ENCODE measurements at regions not wholly inside any gene's neighbourhood (a gene's known extent, or its start where the extent isn't known, plus 50 kb on each side); places are given as distances from the start of the nearest gene placed in this dataset.
"Not testable (repeated sequence)": the region's sequence is repeated elsewhere in the genome, so short reads cannot be mapped to it uniquely, and the experiment has no call there.

DNA sequence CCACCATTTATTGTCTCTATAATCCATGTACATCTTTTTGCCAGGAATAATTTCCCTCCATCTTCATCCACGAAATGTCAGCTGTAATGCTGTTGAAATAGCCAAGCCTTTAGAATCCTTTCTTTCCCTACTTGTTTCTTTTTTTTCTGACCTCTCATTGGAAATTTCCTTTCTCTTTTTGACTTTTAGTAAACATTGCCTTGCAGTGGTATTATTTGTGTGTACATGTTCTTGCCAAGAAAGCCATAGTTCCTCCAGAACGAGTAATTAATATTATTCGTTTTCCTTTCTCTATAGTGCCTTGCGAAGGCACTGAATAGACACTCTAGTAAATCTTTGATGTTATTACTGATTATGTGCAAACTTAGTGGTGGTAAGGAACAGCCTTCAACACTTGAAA is 282.2 kb downstream of the GJA1 start:
- Histone ChIP-seq H3K4me1 (ENCODE audit: control insufficient read depth, insufficient read depth, low read length, unreplicated experiment) (no peaks in the 10 kb centered on the region), H3K36me3 (ENCODE audit: insufficient read depth, low read length) (no peaks in the 10 kb centered on the region), H3K4me3 (ENCODE audit: low read depth, low read length) (no peak overlapping the region), H3K79me2 (ENCODE audit: control insufficient read depth, insufficient read depth, low read length, unreplicated experiment) (no peaks in the 10 kb centered on the region), H3K27ac (ENCODE audit: low read depth, low read length) (no peak overlapping the region), H2AFZ (ENCODE audit: low read length, unreplicated experiment) (no peak overlapping the region), H3K27me3 (ENCODE audit: insufficient read depth, low read length) (no peaks in the 10 kb centered on the region)

DNA sequence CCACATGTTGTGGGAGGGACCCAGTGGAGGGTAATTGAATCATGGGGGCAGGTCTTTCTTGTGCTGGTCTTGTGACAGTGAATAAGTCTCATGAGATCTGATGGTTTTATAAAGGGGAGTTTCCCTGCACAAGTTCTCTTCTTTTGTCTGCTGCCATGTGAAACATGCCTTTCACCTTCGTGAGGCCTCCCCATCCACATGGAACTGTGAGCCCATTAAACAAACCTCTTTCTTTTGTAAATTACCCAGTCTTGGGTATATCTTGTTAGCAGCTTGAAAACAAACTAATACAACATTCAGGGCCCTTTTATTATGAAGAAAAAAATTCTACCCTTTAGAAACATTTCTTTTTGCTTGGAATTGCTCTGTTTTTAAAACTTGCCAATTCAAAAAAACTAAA is 285.4 kb downstream of the GJA1 start:
- not testable (repeated sequence) for H3K27ac ChIP-seq (ENCODE audit: low read depth, low read length); H2AFZ ChIP-seq (ENCODE audit: low read length, unreplicated experiment); H3K4me3 ChIP-seq (ENCODE audit: low read depth, low read length)

DNA sequence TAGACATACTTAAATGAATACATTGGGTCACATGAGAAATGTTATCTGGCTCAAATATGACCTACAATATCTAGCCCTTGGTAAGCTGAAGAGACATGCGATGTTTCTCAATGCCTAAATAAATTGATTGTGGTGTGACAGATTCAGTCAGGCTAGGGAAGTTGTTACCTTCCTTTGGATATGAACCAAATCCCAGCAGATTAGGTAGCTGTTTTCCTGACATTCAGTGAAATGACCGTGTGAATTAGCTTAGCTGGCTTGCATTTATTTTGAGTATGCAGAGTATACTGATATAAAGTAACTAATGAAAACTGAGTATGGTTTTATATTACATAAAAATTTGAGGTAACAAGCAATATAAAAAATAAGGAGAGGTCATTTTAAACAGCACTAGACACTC is 288.2 kb downstream of the GJA1 start:
- Histone ChIP-seq H3K27ac (ENCODE audit: low read depth, low read length) (no peak overlapping the region), H3K79me2 (ENCODE audit: control insufficient read depth, insufficient read depth, low read length, unreplicated experiment) (no peaks in the 10 kb centered on the region), H3K27me3 (ENCODE audit: insufficient read depth, low read length) (no peaks in the 10 kb centered on the region), H2AFZ (ENCODE audit: low read length, unreplicated experiment) (no peak overlapping the region), H3K36me3 (ENCODE audit: insufficient read depth, low read length) (no peaks in the 10 kb centered on the region), H3K4me1 (ENCODE audit: control insufficient read depth, insufficient read depth, low read length, unreplicated experiment) (no peaks in the 10 kb centered on the region), H3K4me3 (ENCODE audit: low read depth, low read length) (no peak overlapping the region)

More for the DNA sequence above, 285.4 kb downstream of the GJA1 start:
- not testable (repeated sequence) for H3K4me1 ChIP-seq (ENCODE audit: control insufficient read depth, insufficient read depth, low read length, unreplicated experiment); H3K36me3 ChIP-seq (ENCODE audit: insufficient read depth, low read length); H3K79me2 ChIP-seq (ENCODE audit: control insufficient read depth, insufficient read depth, low read length, unreplicated experiment); H3K27me3 ChIP-seq (ENCODE audit: insufficient read depth, low read length)

DNA sequence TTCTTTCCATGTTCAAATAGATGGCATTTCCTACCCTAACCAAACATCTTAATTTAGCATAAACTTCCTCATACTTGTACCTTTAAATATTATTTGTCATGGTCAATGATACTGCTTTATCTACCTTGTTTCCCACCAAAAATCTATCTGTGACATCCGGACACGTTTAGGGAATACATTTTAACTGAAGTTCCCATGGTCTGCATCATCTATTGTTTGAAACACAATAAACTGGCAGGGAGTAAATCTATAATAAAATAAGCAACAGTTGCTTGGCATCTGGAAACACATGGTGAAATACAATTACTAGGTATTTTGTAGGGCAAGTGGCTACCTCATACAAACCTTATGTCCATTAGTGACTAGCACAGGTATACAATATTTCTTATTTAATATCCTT is 289.1 kb downstream of the GJA1 start:
- H3K4me1 ChIP-seq (ENCODE audit: control insufficient read depth, insufficient read depth, low read length, unreplicated experiment), result no peaks in the 10 kb centered on the region
- H3K79me2 ChIP-seq (ENCODE audit: control insufficient read depth, insufficient read depth, low read length, unreplicated experiment), result no peaks in the 10 kb centered on the region
- H3K4me3 ChIP-seq (ENCODE audit: low read depth, low read length), result no peak overlapping the region
- H3K27ac ChIP-seq (ENCODE audit: low read depth, low read length), result no peak overlapping the region
- no peak overlapping the region for H2AFZ ChIP-seq (ENCODE audit: low read length, unreplicated experiment)
- no peaks in the 10 kb centered on the region for H3K27me3 ChIP-seq (ENCODE audit: insufficient read depth, low read length)
- H3K36me3 ChIP-seq (ENCODE audit: insufficient read depth, low read length), result no peaks in the 10 kb centered on the region

DNA sequence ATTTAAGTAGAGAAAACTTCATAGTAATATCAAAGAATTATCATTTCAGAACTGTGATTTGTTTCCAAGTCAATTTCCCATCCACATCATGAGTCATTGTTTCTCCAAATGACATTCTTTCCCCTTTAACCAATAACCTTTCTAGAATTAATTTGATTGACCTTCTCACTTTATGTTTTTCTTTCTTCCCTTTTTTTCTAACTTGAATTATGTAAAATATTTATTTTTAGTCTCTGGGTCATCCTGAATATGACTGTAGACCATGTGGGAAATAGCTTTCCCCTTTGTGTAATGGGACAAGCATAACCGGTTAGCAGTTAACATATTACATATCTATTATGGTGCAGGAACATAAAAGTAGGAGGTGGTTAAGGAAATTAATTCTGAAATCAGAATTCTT is 291.1 kb downstream of the GJA1 start:
- Histone ChIP-seq H3K36me3 (ENCODE audit: insufficient read depth, low read length) (no peaks in the 10 kb centered on the region), H3K4me3 (ENCODE audit: low read depth, low read length) (no peak overlapping the region), H3K27me3 (ENCODE audit: insufficient read depth, low read length) (no peaks in the 10 kb centered on the region)

DNA sequence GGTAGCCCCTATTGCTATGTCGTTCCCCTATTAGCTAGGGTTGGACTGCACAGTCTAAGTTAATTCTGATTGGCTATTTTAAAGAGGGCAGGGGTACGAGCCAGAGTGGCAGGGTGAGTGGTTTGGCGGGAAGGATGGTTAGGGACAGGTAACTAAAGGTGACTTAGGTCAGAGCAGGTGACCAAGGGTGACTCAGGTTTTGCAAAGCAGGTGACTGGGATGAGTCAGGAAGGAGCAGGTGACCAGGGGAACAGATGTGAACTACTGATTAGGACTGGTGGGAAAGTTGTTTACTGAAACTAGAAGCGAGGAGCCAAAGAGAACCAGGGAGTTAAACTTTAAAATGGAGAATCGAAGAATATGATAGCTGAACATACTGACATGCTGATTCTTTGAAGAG is 295.2 kb downstream of the GJA1 start:
- Histone ChIP-seq H3K27ac (ENCODE audit: low read depth, low read length) (no peak overlapping the region), H3K4me3 (ENCODE audit: low read depth, low read length) (no peak overlapping the region), H2AFZ (ENCODE audit: low read length, unreplicated experiment) (no peak overlapping the region), H3K4me1 (ENCODE audit: control insufficient read depth, insufficient read depth, low read length, unreplicated experiment) (peaks cover 6% of the 10 kb centered on the region), H3K36me3 (ENCODE audit: insufficient read depth, low read length) (no peaks in the 10 kb centered on the region), H3K27me3 (ENCODE audit: insufficient read depth, low read length) (no peaks in the 10 kb centered on the region), H3K79me2 (ENCODE audit: control insufficient read depth, insufficient read depth, low read length, unreplicated experiment) (no peaks in the 10 kb centered on the region)

More for the DNA sequence above, 291.1 kb downstream of the GJA1 start:
- no peak overlapping the region for H2AFZ ChIP-seq (ENCODE audit: low read length, unreplicated experiment)
- no peak overlapping the region for H3K27ac ChIP-seq (ENCODE audit: low read depth, low read length)
- H3K4me1 ChIP-seq (ENCODE audit: control insufficient read depth, insufficient read depth, low read length, unreplicated experiment), result no peaks in the 10 kb centered on the region
- H3K79me2 ChIP-seq (ENCODE audit: control insufficient read depth, insufficient read depth, low read length, unreplicated experiment), result no peaks in the 10 kb centered on the region

DNA sequence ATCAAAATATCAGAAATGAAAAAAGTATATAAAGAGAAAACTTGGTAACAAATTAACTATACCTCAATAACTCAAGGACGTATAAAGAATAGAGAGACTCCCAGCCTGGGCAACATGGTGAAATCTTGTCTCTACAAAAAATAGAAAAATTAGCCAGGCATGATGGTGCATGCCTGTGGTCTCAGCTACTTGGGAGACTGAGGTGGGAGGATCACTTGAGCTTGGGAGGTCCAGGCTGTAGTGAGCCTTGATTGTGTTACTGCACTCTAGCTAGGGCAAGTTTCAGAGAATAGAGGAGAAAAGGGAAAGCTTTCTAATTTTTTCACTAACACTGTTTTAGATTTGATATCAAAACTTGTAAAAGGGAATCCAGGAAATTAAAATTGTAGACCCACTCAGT is 295.9 kb downstream of the GJA1 start:
- Histone ChIP-seq H3K4me3 (ENCODE audit: low read depth, low read length) (no peak overlapping the region), H2AFZ (ENCODE audit: low read length, unreplicated experiment) (no peak overlapping the region), H3K27ac (ENCODE audit: low read depth, low read length) (no peak overlapping the region), H3K79me2 (ENCODE audit: control insufficient read depth, insufficient read depth, low read length, unreplicated experiment) (no peaks in the 10 kb centered on the region), H3K27me3 (ENCODE audit: insufficient read depth, low read length) (no peaks in the 10 kb centered on the region), H3K36me3 (ENCODE audit: insufficient read depth, low read length) (no peaks in the 10 kb centered on the region), H3K4me1 (ENCODE audit: control insufficient read depth, insufficient read depth, low read length, unreplicated experiment) (peaks cover 6% of the 10 kb centered on the region)

DNA sequence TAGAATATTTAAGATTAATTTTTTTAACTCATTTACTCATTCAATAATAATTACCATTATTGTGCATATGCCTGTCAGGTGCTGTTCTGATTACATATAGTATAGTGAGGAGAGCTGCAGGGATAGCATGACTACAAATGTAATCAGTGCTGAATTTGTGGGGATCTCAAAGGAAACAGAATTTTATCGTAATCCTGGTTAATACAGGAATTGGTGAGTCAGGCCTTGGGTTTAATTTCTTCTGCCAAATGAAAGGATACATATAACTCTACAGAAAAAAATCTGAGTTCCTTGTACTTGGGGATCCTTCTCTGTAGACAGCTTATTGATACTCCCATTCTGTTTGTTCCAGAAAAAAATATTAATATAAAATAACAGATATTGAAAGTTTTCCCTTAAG is 297.2 kb downstream of the GJA1 start:
- peaks cover 6% of the 10 kb centered on the region for H3K4me1 ChIP-seq (ENCODE audit: control insufficient read depth, insufficient read depth, low read length, unreplicated experiment)
- H3K36me3 ChIP-seq (ENCODE audit: insufficient read depth, low read length), result no peaks in the 10 kb centered on the region
- no peak overlapping the region for H3K4me3 ChIP-seq (ENCODE audit: low read depth, low read length)
- no peaks in the 10 kb centered on the region for H3K27me3 ChIP-seq (ENCODE audit: insufficient read depth, low read length)
- H3K27ac ChIP-seq (ENCODE audit: low read depth, low read length), result no peak overlapping the region
- H2AFZ ChIP-seq (ENCODE audit: low read length, unreplicated experiment), result no peak overlapping the region
- H3K79me2 ChIP-seq (ENCODE audit: control insufficient read depth, insufficient read depth, low read length, unreplicated experiment), result no peaks in the 10 kb centered on the region

DNA sequence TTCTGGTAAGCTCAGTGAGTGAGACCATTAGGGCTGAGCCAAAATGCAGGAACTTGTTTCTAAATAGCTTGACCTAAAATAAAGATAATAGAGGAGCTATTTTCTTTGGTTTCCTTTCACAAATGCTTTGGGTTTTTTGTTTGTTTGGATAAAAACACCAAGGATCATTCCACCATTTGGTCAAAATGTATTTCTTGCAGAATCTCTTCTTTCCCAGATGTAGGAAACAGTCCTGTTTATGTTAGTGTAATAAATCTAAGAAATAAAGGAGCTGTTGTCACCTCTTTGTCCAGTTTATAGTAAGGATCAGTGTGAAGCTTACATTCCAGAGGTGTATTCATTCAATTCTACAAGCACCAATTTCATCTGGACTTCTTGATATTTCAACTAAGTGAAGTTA is 297.8 kb downstream of the GJA1 start:
- Histone ChIP-seq H3K4me3 (ENCODE audit: low read depth, low read length) (no peak overlapping the region; the same call in 1 of the 2 replicates), H2AFZ (ENCODE audit: low read length, unreplicated experiment) (peak overlapping the region; percentile 79), H3K27me3 (ENCODE audit: insufficient read depth, low read length) (no peaks in the 10 kb centered on the region), H3K4me1 (ENCODE audit: control insufficient read depth, insufficient read depth, low read length, unreplicated experiment) (peaks cover 6% of the 10 kb centered on the region), H3K79me2 (ENCODE audit: control insufficient read depth, insufficient read depth, low read length, unreplicated experiment) (no peaks in the 10 kb centered on the region), H3K36me3 (ENCODE audit: insufficient read depth, low read length) (no peaks in the 10 kb centered on the region), H3K27ac (ENCODE audit: low read depth, low read length) (no peak overlapping the region)

DNA sequence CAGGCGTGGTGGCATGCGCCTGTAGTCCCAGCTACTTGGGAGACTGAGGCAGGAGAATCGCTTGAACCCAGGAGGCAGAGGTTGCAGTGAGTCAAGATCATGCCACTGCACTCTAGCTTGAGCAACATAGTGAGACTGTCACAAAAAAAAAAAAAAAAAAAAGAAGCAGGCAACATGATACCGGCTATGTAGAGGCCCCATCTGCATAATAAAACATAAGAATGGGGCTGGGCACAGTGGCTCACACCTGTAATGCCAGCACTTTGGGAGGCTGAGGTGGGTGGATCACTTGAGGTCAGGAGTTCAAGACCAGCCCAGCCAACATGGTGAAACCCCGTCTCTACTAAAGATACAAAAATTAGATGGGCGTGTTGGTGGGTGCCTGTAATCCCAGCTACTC is 304.7 kb downstream of the GJA1 start:
- H3K27ac ChIP-seq (ENCODE audit: low read depth, low read length); H3K79me2 ChIP-seq (ENCODE audit: control insufficient read depth, insufficient read depth, low read length, unreplicated experiment); H3K4me1 ChIP-seq (ENCODE audit: control insufficient read depth, insufficient read depth, low read length, unreplicated experiment); H3K4me3 ChIP-seq (ENCODE audit: low read depth, low read length); H3K27me3 ChIP-seq (ENCODE audit: insufficient read depth, low read length); H3K36me3 ChIP-seq (ENCODE audit: insufficient read depth, low read length); H2AFZ ChIP-seq (ENCODE audit: low read length, unreplicated experiment): not testable (repeated sequence)

DNA sequence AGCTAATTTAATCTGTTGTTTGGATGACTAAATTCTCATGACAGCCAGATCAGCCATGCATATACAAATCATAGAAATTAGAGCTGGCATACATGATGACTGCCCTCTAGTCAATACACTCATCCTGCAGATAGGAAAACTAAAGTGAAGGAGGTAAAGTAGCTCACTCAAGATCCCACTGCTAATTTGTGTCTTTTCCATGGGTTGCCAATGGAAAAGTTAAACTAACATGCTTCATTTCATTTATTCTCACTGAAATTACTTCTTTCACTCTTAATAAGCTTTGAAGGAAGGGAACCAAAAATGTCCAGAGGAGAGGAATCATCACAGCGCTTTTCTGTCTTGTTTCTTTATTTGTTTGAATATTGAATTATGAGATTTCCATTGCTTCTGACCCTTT is 308.2 kb downstream of the GJA1 start:
- Histone ChIP-seq H3K4me1 (ENCODE audit: control insufficient read depth, insufficient read depth, low read length, unreplicated experiment) (no peaks in the 10 kb centered on the region), H3K36me3 (ENCODE audit: insufficient read depth, low read length) (no peaks in the 10 kb centered on the region), H2AFZ (ENCODE audit: low read length, unreplicated experiment) (no peak overlapping the region), H3K79me2 (ENCODE audit: control insufficient read depth, insufficient read depth, low read length, unreplicated experiment) (no peaks in the 10 kb centered on the region), H3K27me3 (ENCODE audit: insufficient read depth, low read length) (no peaks in the 10 kb centered on the region), H3K4me3 (ENCODE audit: low read depth, low read length) (no peak overlapping the region), H3K27ac (ENCODE audit: low read depth, low read length) (no peak overlapping the region)

DNA sequence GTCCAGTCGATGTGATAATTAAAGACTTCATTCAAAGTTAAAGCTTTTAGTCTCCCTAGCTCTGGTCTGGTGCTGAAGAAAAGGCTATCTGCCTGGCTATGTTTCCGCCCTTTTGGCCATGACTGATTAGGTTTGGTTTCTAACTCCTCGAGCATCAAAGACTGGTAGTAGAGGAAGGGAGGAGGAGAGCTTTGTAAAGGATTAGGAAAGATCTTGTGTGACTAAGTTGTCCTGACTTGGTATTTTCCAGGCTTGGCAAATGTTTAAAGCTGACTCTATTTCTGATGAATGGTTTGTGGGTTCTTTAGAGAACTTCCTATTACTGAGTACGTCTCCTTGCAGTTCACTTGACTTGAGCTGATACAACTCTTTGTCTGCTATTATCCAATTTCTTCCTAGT is 312.9 kb downstream of the GJA1 start:
- H3K27me3 ChIP-seq (ENCODE audit: insufficient read depth, low read length), result no peaks in the 10 kb centered on the region
- H3K79me2 ChIP-seq (ENCODE audit: control insufficient read depth, insufficient read depth, low read length, unreplicated experiment), result no peaks in the 10 kb centered on the region
- H3K4me1 ChIP-seq (ENCODE audit: control insufficient read depth, insufficient read depth, low read length, unreplicated experiment), result no peaks in the 10 kb centered on the region
- H3K4me3 ChIP-seq (ENCODE audit: low read depth, low read length), result no peak overlapping the region
- H3K27ac ChIP-seq (ENCODE audit: low read depth, low read length), result no peak overlapping the region
- H2AFZ ChIP-seq (ENCODE audit: low read length, unreplicated experiment), result no peak overlapping the region
- H3K36me3 ChIP-seq (ENCODE audit: insufficient read depth, low read length), result no peaks in the 10 kb centered on the region
